Ascending aorta (tissue), 2 donors: ENCODE measurements at regions not wholly inside any gene's neighbourhood (a gene's known extent, or its start where the extent isn't known, plus 50 kb on each side); places are given as distances from the start of the nearest gene placed in this dataset.

ENCODE experiments used
- DNase-seq, 2 donors: peaks; one replicate each; pipeline ENCODE4 v3.0.0-alpha.2; 2019; ENCODE audit warnings: low spot score in 2 of 2
- H3K27ac ChIP-seq, 2 donors: fragments of 200-600 bp; sonication (generic); one replicate each; pipeline ENCODE4 v1.5.1; 2016 to 2017; ENCODE audit warnings: mild to moderate bottlenecking in 1 of 2
- H3K27me3 ChIP-seq: fragments of 200-600 bp; sonication (generic); one replicate; pipeline ENCODE4 v1.5.1; 2017
- H3K36me3 ChIP-seq, 2 donors: fragments of 200-600 bp; sonication (generic); one replicate each; pipeline ENCODE4 v1.5.1; 2016
- H3K4me1 ChIP-seq, 2 donors: fragments of 200-600 bp; sonication (generic); one replicate each; pipeline ENCODE4 v1.5.1; 2016 to 2017; ENCODE audit warnings: mild to moderate bottlenecking in 1 of 2
- H3K4me3 ChIP-seq, 2 donors: fragments of 200-600 bp; sonication (generic); one replicate each; pipeline ENCODE4 v1.5.1; 2016 to 2017; ENCODE audit warnings: mild to moderate bottlenecking in 1 of 2
- H3K9me3 ChIP-seq, 2 donors: fragments of 200-600 bp; sonication (generic); one replicate each; pipeline ENCODE4 v1.5.1; 2016
- intact Hi-C: fragments of 100-400 bp; cut with DNase I; formaldehyde crosslinking; loops from one replicate; pipeline ENCODE4 v1.15.1; 2023
- TF ChIP-seq, protein P1 (sequence below), 3 experiments: fragments of 200-600 bp in 2 of 3; fragments of 450-650 bp in 1 of 3; sonication (generic) in 2 of 3; IDR thresholded peaks; one replicate each; pipeline ENCODE4 v1.5.1; 2016 to 2019; ENCODE audit warnings: antibody characterized with exemption in 3 of 3, mild to moderate bottlenecking in 1 of 3, moderate library complexity in 1 of 3

DNA sequence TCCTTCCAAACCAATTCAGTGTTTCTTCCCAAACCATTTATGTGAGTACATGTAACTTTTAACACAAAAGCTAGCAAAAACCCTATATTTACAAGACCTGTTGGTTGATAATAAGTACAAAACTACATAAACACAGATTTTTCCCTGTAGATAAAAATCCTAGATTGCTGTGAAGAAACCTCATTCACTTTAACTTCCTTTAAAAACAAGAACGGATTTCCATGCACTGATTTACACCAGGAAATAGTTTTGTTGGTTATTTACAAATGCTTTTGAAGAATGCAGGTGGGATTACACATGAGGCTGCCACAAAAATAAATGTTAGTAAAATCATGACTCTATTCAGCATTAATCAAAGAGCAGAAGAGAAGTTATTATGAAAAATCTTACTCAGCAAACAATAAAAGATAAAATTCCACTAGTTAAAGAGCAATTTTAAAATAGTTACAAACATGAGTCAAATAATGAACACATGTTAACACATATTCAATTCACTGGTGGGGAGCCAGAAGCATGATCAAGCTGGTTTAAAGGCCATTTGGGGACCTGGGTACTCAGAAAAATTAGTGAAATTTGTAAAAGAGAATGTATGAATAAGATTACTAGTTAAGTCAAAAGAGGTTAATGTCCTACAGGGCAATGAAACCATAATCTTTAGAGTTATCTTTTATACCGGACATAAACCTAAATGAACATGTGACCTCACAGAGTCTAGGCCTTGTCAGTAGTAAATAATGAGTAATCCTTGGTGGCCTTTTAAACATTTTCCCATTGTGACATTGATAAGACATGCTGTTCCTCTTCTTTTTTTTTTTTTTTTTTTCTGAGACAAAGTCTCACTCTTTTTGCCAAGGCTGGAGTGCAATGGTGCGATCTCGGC lies 79.9 kb downstream of the PHLDA1 start:
- Histone ChIP-seq H3K27me3 (no peaks in the 10 kb centered on the region), H3K9me3 (no peaks in the 10 kb centered on the region), H3K27ac (no peak overlapping the region), H3K4me3 (no peak overlapping the region), H3K36me3 (no peaks in the 10 kb centered on the region), H3K4me1 (peaks cover 3 to 5% of the 10 kb centered on the region in 2 donors)
- DNase-seq = no peak
- intact Hi-C loops = no loop called here
- TF ChIP-seq, protein P1, sequence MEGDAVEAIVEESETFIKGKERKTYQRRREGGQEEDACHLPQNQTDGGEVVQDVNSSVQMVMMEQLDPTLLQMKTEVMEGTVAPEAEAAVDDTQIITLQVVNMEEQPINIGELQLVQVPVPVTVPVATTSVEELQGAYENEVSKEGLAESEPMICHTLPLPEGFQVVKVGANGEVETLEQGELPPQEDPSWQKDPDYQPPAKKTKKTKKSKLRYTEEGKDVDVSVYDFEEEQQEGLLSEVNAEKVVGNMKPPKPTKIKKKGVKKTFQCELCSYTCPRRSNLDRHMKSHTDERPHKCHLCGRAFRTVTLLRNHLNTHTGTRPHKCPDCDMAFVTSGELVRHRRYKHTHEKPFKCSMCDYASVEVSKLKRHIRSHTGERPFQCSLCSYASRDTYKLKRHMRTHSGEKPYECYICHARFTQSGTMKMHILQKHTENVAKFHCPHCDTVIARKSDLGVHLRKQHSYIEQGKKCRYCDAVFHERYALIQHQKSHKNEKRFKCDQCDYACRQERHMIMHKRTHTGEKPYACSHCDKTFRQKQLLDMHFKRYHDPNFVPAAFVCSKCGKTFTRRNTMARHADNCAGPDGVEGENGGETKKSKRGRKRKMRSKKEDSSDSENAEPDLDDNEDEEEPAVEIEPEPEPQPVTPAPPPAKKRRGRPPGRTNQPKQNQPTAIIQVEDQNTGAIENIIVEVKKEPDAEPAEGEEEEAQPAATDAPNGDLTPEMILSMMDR (IDR thresholded peaks at IDR 0.05) = no peak

DNA sequence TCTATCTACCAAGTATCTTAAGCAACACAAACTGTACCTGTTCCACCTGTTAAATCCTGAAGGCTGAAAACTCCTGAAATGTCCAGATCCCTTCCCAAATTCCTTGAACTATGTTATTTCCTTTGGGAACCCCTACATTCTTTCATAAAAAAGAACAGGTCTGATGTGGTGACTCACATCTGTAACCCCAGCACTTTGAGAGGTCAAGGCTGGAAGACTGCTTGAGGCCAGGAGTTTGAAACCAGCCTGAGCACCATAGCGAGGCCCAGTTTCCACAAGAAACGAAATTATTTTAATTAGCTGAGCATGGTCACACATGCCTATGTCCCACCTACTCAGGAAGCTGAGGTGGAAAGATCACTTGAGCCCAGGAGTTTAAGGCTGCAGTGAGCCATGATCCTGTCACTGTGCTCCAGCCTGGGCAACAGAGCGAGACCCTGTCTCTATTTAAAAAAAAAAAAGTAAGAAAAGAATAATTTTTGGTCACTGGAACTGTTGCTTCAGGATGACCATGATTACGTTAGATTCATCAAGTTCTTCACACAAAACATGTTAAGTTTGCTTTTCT lies 84.3 kb downstream of the PHLDA1 start:
- intact Hi-C loops = no loop called here
- Histone ChIP-seq H3K9me3 (no peaks in the 10 kb centered on the region), H3K36me3 (no peaks in the 10 kb centered on the region), H3K4me1 (peaks cover 3 to 10% of the 10 kb centered on the region in 2 donors), H3K27ac (no peak overlapping the region), H3K27me3 (no peaks in the 10 kb centered on the region), H3K4me3 (no peak overlapping the region)
- no peak for DNase-seq
- TF ChIP-seq, protein P1 (IDR thresholded peaks at IDR 0.05) = no peak

DNA sequence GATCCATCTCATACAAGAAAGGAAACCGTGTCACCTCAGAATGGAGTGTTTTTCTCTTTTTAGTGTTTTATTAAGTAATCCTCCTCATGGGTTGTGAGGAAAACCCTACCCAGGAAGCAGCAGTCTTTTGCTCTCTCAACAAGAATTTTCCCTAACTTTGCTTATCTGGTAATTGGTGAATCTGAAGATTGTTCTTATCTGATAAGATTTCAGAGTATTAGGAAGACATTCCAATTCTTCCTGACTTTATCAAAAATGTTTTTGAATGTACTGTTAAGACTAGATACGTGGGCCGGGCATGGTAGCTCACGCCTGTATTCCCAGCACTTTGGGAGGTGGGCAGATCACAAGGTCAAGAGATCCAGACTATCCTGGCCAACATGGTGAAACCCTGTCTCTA lies 86.0 kb downstream of the PHLDA1 start:
- Histone ChIP-seq H3K9me3 (no peaks in the 10 kb centered on the region), H3K36me3 (no peaks in the 10 kb centered on the region), H3K4me3 (no peak overlapping the region), H3K27ac (peak overlapping the region; percentile 77 to 81), H3K27me3 (no peaks in the 10 kb centered on the region), H3K4me1 (peaks cover 3 to 10% of the 10 kb centered on the region in 2 donors)
- TF ChIP-seq, protein P1 (IDR thresholded peaks at IDR 0.05) = no peak
- intact Hi-C loops = loop anchor here (2.0 kb wide), 1 partner anchor 33 kb away; no protein-coding TSS in a partner anchor
- DNase-seq = no peak

DNA sequence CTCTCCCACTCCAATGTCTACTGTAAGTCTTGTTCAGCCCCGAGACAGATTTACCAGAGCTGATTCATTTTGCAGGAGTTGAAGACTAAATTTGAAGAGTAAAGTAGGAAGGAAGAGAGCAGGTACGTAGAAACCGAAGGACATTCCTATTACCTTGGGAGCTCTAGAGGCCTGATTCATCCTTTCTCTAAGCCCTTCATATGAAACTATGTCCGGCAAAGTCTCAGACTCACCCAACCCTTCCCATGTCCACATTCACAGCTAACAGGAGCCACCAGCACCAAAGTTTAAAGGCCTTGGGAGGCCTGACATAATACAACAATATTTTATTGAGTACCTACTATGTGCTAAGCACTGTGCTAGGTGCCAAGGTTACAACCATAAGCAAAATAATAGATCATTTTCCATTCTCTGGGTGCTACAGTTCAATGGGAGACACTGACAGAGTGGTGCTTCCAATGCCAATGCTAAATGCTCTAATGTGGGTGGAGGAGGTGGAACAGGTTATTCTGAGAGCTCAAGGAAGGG lies 86.6 kb downstream of the PHLDA1 start:
- DNase-seq = no peak
- peaks cover 3 to 10% of the 10 kb centered on the region in 2 donors for H3K4me1 ChIP-seq
- H3K27ac ChIP-seq = peak overlapping the region; percentile 77 to 81
- intact Hi-C loops = loop anchor here (2.0 kb wide), 1 partner anchor 34 kb away; no protein-coding TSS in a partner anchor
- no peak overlapping the region for H3K4me3 ChIP-seq
- no peaks in the 10 kb centered on the region for H3K36me3 ChIP-seq
- no peaks in the 10 kb centered on the region for H3K27me3 ChIP-seq
- no peaks in the 10 kb centered on the region for H3K9me3 ChIP-seq
- TF ChIP-seq, protein P1 (IDR thresholded peaks at IDR 0.05) = no peak

DNA sequence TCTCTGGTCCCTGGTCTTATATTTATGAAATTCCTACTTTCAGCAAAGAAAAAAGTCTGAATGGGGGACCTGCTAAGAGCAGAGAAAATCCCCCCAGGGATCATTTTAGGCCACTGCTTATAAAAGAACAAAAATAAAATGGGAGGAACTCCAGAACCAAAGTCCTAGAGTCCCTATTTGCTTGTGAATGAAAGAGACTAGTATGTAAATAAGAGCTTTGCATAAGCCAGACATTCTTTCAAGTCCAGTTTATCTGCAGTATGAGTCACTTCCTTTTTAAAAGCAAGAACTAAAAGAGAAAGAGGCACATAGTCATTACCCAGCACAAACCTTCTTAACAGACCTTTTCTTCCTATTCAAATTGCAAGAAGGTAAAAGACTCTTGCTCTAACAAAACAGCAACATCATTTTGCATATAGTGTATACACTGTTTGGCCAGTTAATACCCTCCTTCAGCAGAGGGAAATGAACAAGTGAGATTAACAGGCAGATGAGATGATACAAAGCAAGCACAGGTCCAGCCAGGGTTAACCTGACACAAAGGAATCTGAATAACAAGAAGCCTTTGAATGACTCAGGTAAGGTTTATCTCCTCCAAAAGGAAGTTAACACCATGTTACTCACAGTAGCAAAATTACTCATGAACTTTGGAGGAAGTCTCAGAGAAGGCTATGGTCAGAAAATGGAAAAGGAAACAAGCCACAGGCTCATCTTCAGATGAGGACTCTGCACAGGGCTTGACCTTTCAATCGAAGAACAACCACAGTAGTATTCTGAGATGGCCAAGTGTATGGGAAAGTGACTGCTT lies 87.3 kb downstream of the PHLDA1 start:
- Histone ChIP-seq H3K36me3 (no peaks in the 10 kb centered on the region), H3K4me3 (no peak overlapping the region), H3K9me3 (no peaks in the 10 kb centered on the region), H3K27ac (peak overlapping the region; percentile 77 to 81), H3K27me3 (no peaks in the 10 kb centered on the region), H3K4me1 (peaks cover 3 to 10% of the 10 kb centered on the region in 2 donors)
- intact Hi-C loops = loop anchor here (2.0 kb wide), 1 partner anchor 34 kb away; no protein-coding TSS in a partner anchor
- TF ChIP-seq, protein P1 (IDR thresholded peaks at IDR 0.05) = no peak
- DNase-seq = no peak
